WTC11 (cell line): ENCODE measurements at regions not wholly inside any gene's neighbourhood (a gene's known extent, or its start where the extent isn't known, plus 50 kb on each side); places are given as distances from the start of the nearest gene placed in this dataset.

Source experiments
- CREB1 ChIP-seq: sonication (generic); formaldehyde crosslinking; IDR thresholded peaks from 2 replicates; pipeline ENCODE4 v1.8.0; 2023; ENCODE audit warnings: mild to moderate bottlenecking, missing genetic modification reagents
- CREM ChIP-seq: sonication (generic); formaldehyde crosslinking; IDR thresholded peaks from 2 replicates; pipeline ENCODE4 v1.8.1; 2022; ENCODE audit warnings: mild to moderate bottlenecking, missing genetic modification reagents, moderate library complexity
- CTCF ChIP-seq: fragments of 200-600 bp; IDR thresholded peaks from 2 replicates; pipeline ENCODE4 v1.8.0; 2022; ENCODE audit warnings: antibody characterized with exemption
- E2F1 ChIP-seq: sonication (generic); formaldehyde crosslinking; IDR thresholded peaks from 2 replicates; pipeline ENCODE4 v1.8.0; 2022; ENCODE audit warnings: mild to moderate bottlenecking, missing genetic modification reagents
- JUN ChIP-seq: sonication (generic); formaldehyde crosslinking; IDR thresholded peaks from 2 replicates; pipeline ENCODE4 v1.8.0; 2023; ENCODE audit warnings: mild to moderate bottlenecking, missing genetic modification reagents
- MAX ChIP-seq: sonication (generic); formaldehyde crosslinking; IDR thresholded peaks from 2 replicates; pipeline ENCODE4 v1.8.0; 2022; ENCODE audit warnings: mild to moderate bottlenecking, missing genetic modification reagents
- MLX ChIP-seq: sonication (generic); formaldehyde crosslinking; IDR thresholded peaks from 2 replicates; pipeline ENCODE4 v1.8.1; 2023; ENCODE audit warnings: mild to moderate bottlenecking, missing genetic modification reagents, moderate library complexity
- NR2C2 ChIP-seq: sonication (generic); formaldehyde crosslinking; IDR thresholded peaks from 2 replicates; pipeline ENCODE4 v1.8.0; 2022; ENCODE audit warnings: mild to moderate bottlenecking, missing genetic modification reagents
- NR3C1 ChIP-seq: sonication (generic); formaldehyde crosslinking; conservative IDR thresholded peaks from 2 replicates; pipeline ENCODE4 v1.8.1; 2023; ENCODE audit warnings: low read depth, mild to moderate bottlenecking, missing genetic modification reagents
- USF1 ChIP-seq: sonication (generic); formaldehyde crosslinking; IDR thresholded peaks from 2 replicates; pipeline ENCODE4 v1.8.0; 2022; ENCODE audit warnings: mild to moderate bottlenecking, missing genetic modification reagents
- USF2 ChIP-seq: sonication (generic); formaldehyde crosslinking; IDR thresholded peaks from 2 replicates; pipeline ENCODE4 v1.8.1; 2023; ENCODE audit warnings: mild to moderate bottlenecking, missing genetic modification reagents, moderate library complexity
- ZNF416 ChIP-seq: fragments of 250-450 bp; sonication (Bioruptor Pico); IDR thresholded peaks from 2 replicates; pipeline ENCODE4 v1.9.0; 2021; ENCODE audit warnings: mild to moderate bottlenecking, inconsistent platforms
- TF ChIP-seq, protein P1 (sequence below): sonication (generic); formaldehyde crosslinking; IDR thresholded peaks from 2 replicates; pipeline ENCODE4 v1.8.0; 2023; ENCODE audit warnings: missing genetic modification reagents

DNA sequence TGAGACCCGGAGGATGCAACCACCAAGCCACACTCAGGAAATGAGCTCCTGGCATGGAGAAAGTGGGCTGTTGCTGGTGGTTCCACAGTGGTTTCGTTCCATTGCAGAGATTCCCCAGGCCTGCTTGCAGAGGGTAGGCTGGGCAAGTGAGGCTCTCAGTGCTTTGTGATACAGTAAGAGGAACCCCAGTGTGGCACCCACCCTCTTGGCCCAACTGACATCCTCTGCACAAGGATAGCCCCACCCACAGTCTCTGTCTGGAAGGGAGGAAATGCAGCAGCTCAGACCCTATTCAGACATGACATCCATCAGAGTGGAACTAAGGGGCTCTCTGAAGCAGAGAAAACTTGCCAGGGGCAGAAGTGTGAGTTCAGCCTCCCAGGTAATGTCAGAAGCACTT, 69.6 kb upstream of the FSTL4 start:
- TF ChIP-seq CTCF (no peak), NR2C2 (CRISPR knock-in tag) (no peak), CREB1 (CRISPR knock-in tag) (no peak), ZNF416 (no peak), USF1 (no peak), MLX (CRISPR knock-in tag) (no peak), NR3C1 (CRISPR knock-in tag) (no peak), JUN (no peak), CREM (CRISPR knock-in tag) (no peak), MAX (CRISPR knock-in tag) (no peak), USF2 (CRISPR knock-in tag) (no peak), E2F1 (CRISPR knock-in tag) (no peak)
- TF ChIP-seq, protein P1, sequence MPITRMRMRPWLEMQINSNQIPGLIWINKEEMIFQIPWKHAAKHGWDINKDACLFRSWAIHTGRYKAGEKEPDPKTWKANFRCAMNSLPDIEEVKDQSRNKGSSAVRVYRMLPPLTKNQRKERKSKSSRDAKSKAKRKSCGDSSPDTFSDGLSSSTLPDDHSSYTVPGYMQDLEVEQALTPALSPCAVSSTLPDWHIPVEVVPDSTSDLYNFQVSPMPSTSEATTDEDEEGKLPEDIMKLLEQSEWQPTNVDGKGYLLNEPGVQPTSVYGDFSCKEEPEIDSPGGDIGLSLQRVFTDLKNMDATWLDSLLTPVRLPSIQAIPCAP, result no peak
